Astrocyte of the cerebellum (primary cell): ENCODE measurements at regions not wholly inside any gene's neighbourhood (a gene's known extent, or its start where the extent isn't known, plus 50 kb on each side); places are given as distances from the start of the nearest gene placed in this dataset.

ENCODE experiments used
- DNase-seq: peaks from one replicate; pipeline ENCODE4 v3.0.0-alpha.2; 2011; ENCODE audit warnings: low read depth
- H3K4me3 ChIP-seq: 2 replicates; pipeline ENCODE4 v1.5.1; 2011; ENCODE audit warnings: mild to moderate bottlenecking, low read depth, low read length, moderate library complexity
- in situ Hi-C: cut with HindIII; loops from 2 replicates; pipeline ENCODE4 v1.10.0; 2017; ENCODE audit warnings: low sequenced_read_pairs
- TF ChIP-seq, protein P1 (sequence below): IDR thresholded peaks from 2 replicates; pipeline ENCODE4 v1.5.1; 2012; ENCODE audit warnings: low read length, low read depth, moderate library complexity, mild to moderate bottlenecking; ENCODE audit errors: missing control alignments

GRCh38 chr1:2886631-2887030 lies 85.1 kb upstream of the TTC34 start:
- TF ChIP-seq, protein P1, sequence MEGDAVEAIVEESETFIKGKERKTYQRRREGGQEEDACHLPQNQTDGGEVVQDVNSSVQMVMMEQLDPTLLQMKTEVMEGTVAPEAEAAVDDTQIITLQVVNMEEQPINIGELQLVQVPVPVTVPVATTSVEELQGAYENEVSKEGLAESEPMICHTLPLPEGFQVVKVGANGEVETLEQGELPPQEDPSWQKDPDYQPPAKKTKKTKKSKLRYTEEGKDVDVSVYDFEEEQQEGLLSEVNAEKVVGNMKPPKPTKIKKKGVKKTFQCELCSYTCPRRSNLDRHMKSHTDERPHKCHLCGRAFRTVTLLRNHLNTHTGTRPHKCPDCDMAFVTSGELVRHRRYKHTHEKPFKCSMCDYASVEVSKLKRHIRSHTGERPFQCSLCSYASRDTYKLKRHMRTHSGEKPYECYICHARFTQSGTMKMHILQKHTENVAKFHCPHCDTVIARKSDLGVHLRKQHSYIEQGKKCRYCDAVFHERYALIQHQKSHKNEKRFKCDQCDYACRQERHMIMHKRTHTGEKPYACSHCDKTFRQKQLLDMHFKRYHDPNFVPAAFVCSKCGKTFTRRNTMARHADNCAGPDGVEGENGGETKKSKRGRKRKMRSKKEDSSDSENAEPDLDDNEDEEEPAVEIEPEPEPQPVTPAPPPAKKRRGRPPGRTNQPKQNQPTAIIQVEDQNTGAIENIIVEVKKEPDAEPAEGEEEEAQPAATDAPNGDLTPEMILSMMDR: no peak
- no peak for DNase-seq
- in situ Hi-C loops: no loop called here
- no peak overlapping the region for H3K4me3 ChIP-seq

- H3K4me3 ChIP-seq: no peak overlapping the region
- TF ChIP-seq, protein P1: no peak
- no peak for DNase-seq
- in situ Hi-C loops: no loop called here
Measured at GRCh38 chr1:2887941-2888855, 86.7 kb upstream of the TTC34 start.

GRCh38 chr1:2890221-2890850 lies 88.8 kb upstream of the TTC34 start:
- no peak for DNase-seq
- TF ChIP-seq, protein P1: no peak
- in situ Hi-C loops: no loop called here

GRCh38 chr1:2891923-2892448 lies 90.5 kb upstream of the TTC34 start:
- in situ Hi-C loops: no loop called here
- TF ChIP-seq, protein P1: no peak
- H3K4me3 ChIP-seq: no peak overlapping the region
- DNase-seq: no peak

More at GRCh38 chr1:2890221-2890850, 88.8 kb upstream of the TTC34 start:
- H3K4me3 ChIP-seq: no peak overlapping the region

GRCh38 chr1:2893473-2894120 lies 92.1 kb upstream of the TTC34 start:
- no peak for DNase-seq
- TF ChIP-seq, protein P1: no peak
- in situ Hi-C loops: no loop called here
- no peak overlapping the region for H3K4me3 ChIP-seq

DNA sequence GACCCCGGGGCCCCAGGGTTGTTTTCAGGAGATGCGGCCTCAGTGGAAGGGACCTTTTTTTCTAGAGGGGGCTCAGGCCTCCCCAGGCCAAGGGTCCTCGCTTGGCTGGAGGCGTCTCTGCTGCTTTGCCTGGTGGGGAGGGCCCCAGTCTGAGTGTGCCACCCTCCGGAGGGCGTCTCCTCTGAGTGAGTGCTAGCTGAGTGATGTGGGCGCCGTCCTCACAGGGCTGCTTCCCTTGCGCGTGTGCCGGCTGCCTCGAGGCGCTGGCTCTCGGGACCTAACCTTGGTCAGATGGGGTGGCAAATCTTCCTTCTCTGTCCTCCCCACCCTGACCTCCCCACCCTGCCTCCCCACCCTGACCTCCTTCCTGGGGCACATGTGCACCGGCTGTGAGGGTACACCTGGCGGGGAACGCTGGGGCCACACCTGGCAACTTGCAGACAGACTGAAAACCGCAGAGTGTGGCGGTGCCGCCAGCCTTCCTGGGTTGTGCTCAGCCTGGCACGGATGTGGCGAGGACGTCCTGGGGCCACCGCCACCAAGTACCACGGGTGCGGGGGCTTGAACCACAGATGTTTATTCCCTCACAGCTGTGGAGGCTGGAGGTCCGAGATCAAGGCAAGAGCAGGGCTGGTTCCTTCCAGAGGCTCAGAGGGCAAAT lies 93.0 kb upstream of the TTC34 start:
- no peak overlapping the region for H3K4me3 ChIP-seq
- in situ Hi-C loops: no loop called here
- TF ChIP-seq, protein P1: no peak
- DNase-seq: no peak
